Neural progenitor cell (in vitro differentiated cells): ENCODE measurements at regions not wholly inside any gene's neighbourhood (a gene's known extent, or its start where the extent isn't known, plus 50 kb on each side); places are given as distances from the start of the nearest gene placed in this dataset.
A peak's percentile ranks its signal among the peaks of the same experiment; 100 is the strongest.

Experiments used
- CTCF ChIP-seq: fragments of 200-600 bp; sonication (generic); IDR thresholded peaks from 2 replicates; pipeline ENCODE4 v1.5.1; 2017; ENCODE audit warnings: antibody characterized with exemption, mild to moderate bottlenecking
- EZH2 ChIP-seq: fragments of 200-600 bp; sonication (generic); IDR thresholded peaks from 2 replicates; pipeline ENCODE4 v1.6.1; 2017; ENCODE audit warnings: antibody characterized with exemption, mild to moderate bottlenecking, moderate library complexity
- EZH2phosphoT487 ChIP-seq: fragments of 200-600 bp; sonication (generic); IDR thresholded peaks from 2 replicates; pipeline ENCODE4 v1.6.1; 2017; ENCODE audit warnings: antibody characterized with exemption

GRCh38 chr1:189678779-189679178 is 798.9 kb downstream of the BRINP3 start:
- peak; percentile 53 for TF ChIP-seq CTCF
- no peak for TF ChIP-seq EZH2
- no peak for TF ChIP-seq EZH2phosphoT487
